Glutamatergic neuron (in vitro differentiated cells): ENCODE measurements at regions not wholly inside any gene's neighbourhood (a gene's known extent, or its start where the extent isn't known, plus 50 kb on each side); places are given as distances from the start of the nearest gene placed in this dataset.

Source experiments
- DNase-seq: peaks from one replicate; pipeline ENCODE4 v3.0.0; 2022
- H3K27ac Mint-ChIP-seq: one replicate; pipeline ENCODE4 v1.8.0; 2020; ENCODE audit warnings: mild to moderate bottlenecking, mixed read lengths, inconsistent platforms; ENCODE audit not compliant: unreplicated experiment
- H3K27me3 Mint-ChIP-seq: one replicate; pipeline ENCODE4 v1.8.0; 2020; ENCODE audit warnings: mild to moderate bottlenecking, moderate library complexity, mixed read lengths, inconsistent platforms; ENCODE audit not compliant: unreplicated experiment
- H3K36me3 Mint-ChIP-seq: one replicate; pipeline ENCODE4 v1.8.0; 2020; ENCODE audit warnings: mild to moderate bottlenecking, mixed read lengths, inconsistent platforms; ENCODE audit not compliant: unreplicated experiment
- H3K4me1 Mint-ChIP-seq: one replicate; pipeline ENCODE4 v1.8.0; 2020; ENCODE audit warnings: mild to moderate bottlenecking, low read depth, mixed read lengths, inconsistent platforms; ENCODE audit not compliant: unreplicated experiment
- H3K4me3 Mint-ChIP-seq: one replicate; pipeline ENCODE4 v1.8.0; 2020; ENCODE audit warnings: mild to moderate bottlenecking, mixed read lengths, inconsistent platforms; ENCODE audit not compliant: unreplicated experiment
- H3K9me3 Mint-ChIP-seq: one replicate; pipeline ENCODE4 v1.8.0; 2020; ENCODE audit warnings: mild to moderate bottlenecking, moderate library complexity, mixed read lengths, inconsistent platforms; ENCODE audit not compliant: unreplicated experiment
- TF ChIP-seq, protein P1 (sequence below): fragments of 200-600 bp; sonication (generic); IDR thresholded peaks from one replicate; pipeline ENCODE4 v1.5.0; 2021; ENCODE audit not compliant: partially characterized antibody, unreplicated experiment

DNA sequence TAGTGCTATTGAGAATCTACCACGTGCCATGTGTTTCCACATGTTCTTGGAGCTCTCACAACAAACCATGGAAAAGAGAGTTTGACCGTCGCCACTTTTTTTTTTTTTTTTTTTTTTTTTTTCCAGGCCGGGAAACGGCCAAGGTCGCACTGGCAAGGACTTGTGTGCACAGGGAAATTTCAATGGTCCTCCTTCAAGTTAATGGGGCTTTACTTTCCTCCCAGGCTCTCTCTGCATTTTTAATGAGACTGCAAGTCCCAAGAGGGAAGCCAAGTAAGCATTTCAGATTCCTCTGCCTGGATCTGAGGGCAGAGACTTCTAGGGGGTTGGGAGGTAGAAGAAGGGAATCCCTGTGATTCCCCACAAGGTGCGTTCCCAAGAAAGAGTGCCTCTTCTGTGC is 94.7 kb upstream of the MPHOSPH6 start:
- Mint-ChIP-seq H3K4me3 (no peak overlapping the region), H3K9me3 (no peaks in the 10 kb centered on the region), H3K36me3 (no peaks in the 10 kb centered on the region), H3K27me3 (no peaks in the 10 kb centered on the region), H3K27ac (no peak overlapping the region), H3K4me1 (peaks cover 12% of the 10 kb centered on the region)
- TF ChIP-seq, protein P1, sequence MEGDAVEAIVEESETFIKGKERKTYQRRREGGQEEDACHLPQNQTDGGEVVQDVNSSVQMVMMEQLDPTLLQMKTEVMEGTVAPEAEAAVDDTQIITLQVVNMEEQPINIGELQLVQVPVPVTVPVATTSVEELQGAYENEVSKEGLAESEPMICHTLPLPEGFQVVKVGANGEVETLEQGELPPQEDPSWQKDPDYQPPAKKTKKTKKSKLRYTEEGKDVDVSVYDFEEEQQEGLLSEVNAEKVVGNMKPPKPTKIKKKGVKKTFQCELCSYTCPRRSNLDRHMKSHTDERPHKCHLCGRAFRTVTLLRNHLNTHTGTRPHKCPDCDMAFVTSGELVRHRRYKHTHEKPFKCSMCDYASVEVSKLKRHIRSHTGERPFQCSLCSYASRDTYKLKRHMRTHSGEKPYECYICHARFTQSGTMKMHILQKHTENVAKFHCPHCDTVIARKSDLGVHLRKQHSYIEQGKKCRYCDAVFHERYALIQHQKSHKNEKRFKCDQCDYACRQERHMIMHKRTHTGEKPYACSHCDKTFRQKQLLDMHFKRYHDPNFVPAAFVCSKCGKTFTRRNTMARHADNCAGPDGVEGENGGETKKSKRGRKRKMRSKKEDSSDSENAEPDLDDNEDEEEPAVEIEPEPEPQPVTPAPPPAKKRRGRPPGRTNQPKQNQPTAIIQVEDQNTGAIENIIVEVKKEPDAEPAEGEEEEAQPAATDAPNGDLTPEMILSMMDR: no peak
- DNase-seq: no peak

DNA sequence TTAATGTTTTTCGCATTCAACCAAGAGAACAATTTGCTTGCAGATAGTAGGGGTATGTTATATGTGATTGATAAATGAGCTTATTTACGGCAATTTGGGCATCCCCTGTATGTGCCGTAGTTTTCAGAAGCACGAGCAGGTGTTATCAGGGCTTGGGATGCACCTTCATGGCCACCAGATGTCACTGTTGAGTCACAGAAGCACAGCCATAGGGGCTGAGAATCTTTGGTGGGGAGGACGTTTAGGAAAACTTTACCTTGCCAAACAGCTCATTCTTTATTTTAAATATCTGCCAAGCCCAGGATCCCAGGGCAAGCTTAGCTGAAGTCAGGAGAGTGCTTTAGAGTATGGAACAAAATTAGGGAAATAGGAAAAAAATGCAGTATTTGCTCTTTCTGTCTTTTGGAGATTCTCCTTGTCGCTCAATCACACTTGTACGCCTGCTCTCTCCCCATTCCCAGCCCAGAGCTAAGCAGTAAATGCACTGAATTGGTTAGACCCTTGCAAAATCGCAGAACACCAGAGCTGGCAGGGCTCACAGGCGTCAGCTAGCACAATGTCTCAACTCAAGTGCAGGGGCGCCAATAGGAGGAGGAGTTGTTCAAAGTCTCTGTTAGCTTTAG is 93.6 kb upstream of the MPHOSPH6 start:
- H3K4me1 Mint-ChIP-seq: peaks cover 12% of the 10 kb centered on the region
- no peaks in the 10 kb centered on the region for H3K27me3 Mint-ChIP-seq
- no peaks in the 10 kb centered on the region for H3K36me3 Mint-ChIP-seq
- DNase-seq: peak; percentile 57
- TF ChIP-seq, protein P1: peak; percentile 84
- H3K27ac Mint-ChIP-seq: no peak overlapping the region
- H3K9me3 Mint-ChIP-seq: no peaks in the 10 kb centered on the region
- no peak overlapping the region for H3K4me3 Mint-ChIP-seq

DNA sequence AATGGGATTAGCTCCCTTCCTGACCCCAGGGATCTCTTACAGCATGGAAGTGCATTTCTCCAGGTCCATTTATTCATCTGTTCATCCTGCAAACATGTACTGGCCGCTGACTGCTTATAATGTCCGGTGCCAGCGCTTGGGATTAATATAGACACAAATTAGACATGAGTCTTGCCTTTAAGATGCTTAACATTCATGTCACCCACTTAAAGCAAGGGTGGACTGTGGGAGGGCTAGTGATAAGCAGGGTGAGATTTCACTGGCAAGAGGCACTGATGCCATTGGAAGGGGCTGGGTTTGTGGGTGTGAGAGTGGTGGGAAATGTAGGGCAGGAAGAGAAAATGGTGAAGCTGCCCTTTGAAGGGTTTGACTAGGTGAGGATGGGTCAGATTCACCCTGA is 92.2 kb upstream of the MPHOSPH6 start:
- no peaks in the 10 kb centered on the region for H3K9me3 Mint-ChIP-seq
- no peaks in the 10 kb centered on the region for H3K36me3 Mint-ChIP-seq
- DNase-seq: no peak
- no peaks in the 10 kb centered on the region for H3K27me3 Mint-ChIP-seq
- TF ChIP-seq, protein P1: no peak
- H3K4me3 Mint-ChIP-seq: no peak overlapping the region
- peaks cover 12% of the 10 kb centered on the region for H3K4me1 Mint-ChIP-seq
- H3K27ac Mint-ChIP-seq: no peak overlapping the region

DNA sequence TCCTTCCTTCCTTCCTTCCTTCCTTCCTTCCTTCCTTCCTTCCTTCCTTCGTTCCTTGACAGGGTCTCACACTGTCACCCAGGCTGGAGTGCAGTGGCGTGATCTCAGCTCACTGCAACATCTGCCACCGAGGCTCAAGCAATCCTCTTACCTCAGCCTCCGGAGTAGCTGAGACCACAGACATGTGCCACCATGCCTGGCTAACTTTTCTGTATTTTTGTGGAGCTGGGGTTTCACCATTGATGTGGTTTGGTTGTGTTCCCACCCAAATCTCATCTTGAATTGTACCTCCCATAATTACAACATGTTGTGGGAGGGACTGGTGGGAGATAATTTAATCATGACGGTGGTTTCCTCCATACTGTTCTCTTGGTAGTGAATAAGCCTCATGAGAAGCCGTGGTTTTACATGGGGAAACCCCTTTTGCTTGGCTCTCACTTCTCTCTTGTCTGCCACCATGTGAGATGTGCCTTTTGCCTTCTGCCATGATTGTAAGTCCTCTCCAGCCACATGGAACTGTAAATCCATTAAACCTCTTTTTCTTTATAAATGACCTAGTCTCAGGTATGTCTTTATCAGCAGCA is 90.3 kb upstream of the MPHOSPH6 start:
- Mint-ChIP-seq H3K36me3 (no peaks in the 10 kb centered on the region), H3K9me3 (no peaks in the 10 kb centered on the region), H3K27me3 (no peaks in the 10 kb centered on the region), H3K27ac (no peak overlapping the region), H3K4me3 (no peak overlapping the region), H3K4me1 (peaks cover 12% of the 10 kb centered on the region)
- TF ChIP-seq, protein P1: no peak
- no peak for DNase-seq

DNA sequence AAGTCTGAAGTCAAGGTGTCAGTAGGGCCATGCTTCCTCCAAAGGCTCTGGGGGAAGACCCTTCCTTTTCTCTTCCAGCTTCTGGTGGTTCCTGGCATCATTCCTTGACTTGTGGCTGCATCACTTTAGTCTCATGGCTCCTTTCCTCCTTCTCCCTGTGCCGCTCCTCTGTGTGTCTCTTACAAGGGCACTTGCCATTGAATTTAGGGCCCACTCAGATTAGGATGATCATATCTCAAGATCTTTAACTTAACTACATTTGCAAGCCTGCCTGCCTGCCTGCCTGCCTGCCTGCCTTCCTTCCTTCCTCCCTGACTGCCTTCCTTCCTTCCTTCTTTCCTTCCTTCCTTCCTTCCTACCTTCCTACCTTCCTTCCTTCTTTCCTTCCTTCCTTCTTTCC is 89.7 kb upstream of the MPHOSPH6 start:
- Mint-ChIP-seq H3K4me3 (no peak overlapping the region), H3K4me1 (peaks cover 9% of the 10 kb centered on the region), H3K9me3 (no peaks in the 10 kb centered on the region), H3K27me3 (no peaks in the 10 kb centered on the region), H3K27ac (no peak overlapping the region), H3K36me3 (no peaks in the 10 kb centered on the region)
- no peak for DNase-seq
- TF ChIP-seq, protein P1: no peak
